K562 (cell line): ENCODE measurements at regions not wholly inside any gene's neighbourhood (a gene's known extent, or its start where the extent isn't known, plus 50 kb on each side); places are given as distances from the start of the nearest gene placed in this dataset.

Source experiments
- ATAC-seq: fragments of 200-7000 bp; cut with Tn5 transposase; 3 replicates; pipeline ENCODE4 v1.9.1; 2020; ENCODE audit warnings: moderate library complexity
- BruUV-seq: library from RNA; stranded (reverse); fragments of 400-500 nt; replicated peaks from 2 replicates; lab custom pipeline; 2021; lab: Mats Ljungman, UMichigan
- CTCF ChIA-PET: fragments of 300-600 bp; formaldehyde crosslinking; extraction: SDS; loops from one replicate; lab custom pipeline; 2021; ENCODE audit warnings: low intra/inter-chr PET ratio; lab: Yijun Ruan, JAX
- POLR2A ChIA-PET: fragments of 300-600, 350-650 bp; sonication (Branson Sonifier 250); formaldehyde crosslinking; extraction: SDS; loops from one replicate; lab custom pipeline; 2021; ENCODE audit warnings: antibody characterized with exemption, inconsistent platforms; lab: Yijun Ruan, JAX
- DNase-seq, 4 experiments: peaks; one replicate each; pipeline versions ENCODE4 v3.0.0 to v3.0.0-alpha.2; 2011 to 2018; ENCODE audit warnings: low spot score in 3 of 4, mixed read lengths in 3 of 4; ENCODE audit errors: extremely low read depth in 1 of 4
- FAIRE-seq: peaks from 2 replicates; lab custom pipeline; 2011; peaks lifted over from hg19 to GRCh38; lab: Jason Lieb, UNC
- H2AFZ ChIP-seq: 2 replicates; pipeline ENCODE4 v1.6.0; 2011; ENCODE audit warnings: low read depth, low read length, control low read depth, inconsistent platforms
- H3K27ac ChIP-seq: fragments of 200-600 bp; 3 replicates; pipeline ENCODE4 v1.8.0; 2011; ENCODE audit warnings: low read depth, mild to moderate bottlenecking, control low read depth, inconsistent platforms, low read length, moderate library complexity, mixed read lengths; ENCODE audit errors: extremely low read depth
- H3K27me3 ChIP-seq, 2 experiments: fragments of 300-600 bp in 1 of 2; 2 replicates in 1 of 2; 3 replicates in 1 of 2; pipeline versions ENCODE4 v1.6.0 to v1.8.0; 2011; ENCODE audit warnings: inconsistent platforms in 2 of 2, low read length in 2 of 2, mild to moderate bottlenecking in 1 of 2, mixed read lengths in 1 of 2, moderate library complexity in 1 of 2; ENCODE audit not compliant: control insufficient read depth in 2 of 2, insufficient read depth in 2 of 2
- H3K36me3 ChIP-seq: fragments of 300-600 bp; 3 replicates; pipeline ENCODE4 v1.8.0; 2011; ENCODE audit warnings: mild to moderate bottlenecking, low read length, inconsistent platforms; ENCODE audit not compliant: control insufficient read depth, insufficient read depth
- H3K4me1 ChIP-seq, 2 experiments: fragments of 200-600 bp in 1 of 2; replicated peaks in 1 of 2; 2 replicates in 1 of 2; 3 replicates in 1 of 2; pipeline versions ENCODE4 v1.5.1 to v1.8.0; 2011; ENCODE audit warnings: inconsistent platforms in 2 of 2, low read length in 2 of 2, mild to moderate bottlenecking in 1 of 2, mixed read lengths in 1 of 2, moderate library complexity in 1 of 2; ENCODE audit not compliant: control insufficient read depth in 2 of 2, insufficient read depth in 2 of 2
- H3K4me2 ChIP-seq: 2 replicates; pipeline ENCODE4 v1.6.1; 2011; ENCODE audit warnings: low read length, control low read depth, inconsistent platforms, mixed read lengths; ENCODE audit not compliant: insufficient read depth
- H3K4me3 ChIP-seq: fragments of 200-600 bp; sonication (generic), shearing (Covaris generic); 2 replicates; pipeline ENCODE4 v1.5.1; 2016; ENCODE audit warnings: control low read depth, inconsistent platforms
- H3K79me2 ChIP-seq: fragments of 200-600 bp; 3 replicates; pipeline ENCODE4 v1.8.0; 2011; ENCODE audit warnings: low read length, inconsistent platforms; ENCODE audit not compliant: control insufficient read depth, insufficient read depth
- H3K9ac ChIP-seq, 2 experiments: 2 replicates each; pipeline versions ENCODE4 v1.6.0 to v1.6.1; 2011; ENCODE audit warnings: low read depth in 2 of 2, low read length in 2 of 2, control low read depth in 1 of 2, inconsistent platforms in 1 of 2, mild to moderate bottlenecking in 1 of 2, mixed read lengths in 1 of 2; ENCODE audit not compliant: insufficient read depth in 1 of 2
- H3K9me1 ChIP-seq: one replicate; pipeline ENCODE4 v1.6.0; 2011; ENCODE audit warnings: inconsistent platforms, mild to moderate bottlenecking, low read length, moderate library complexity; ENCODE audit not compliant: control insufficient read depth, insufficient read depth
- H3K9me3 ChIP-seq: replicated peaks from 2 replicates; pipeline ENCODE4 v1.5.1; 2011; ENCODE audit warnings: low read depth, low read length, inconsistent platforms; ENCODE audit not compliant: control insufficient read depth, insufficient read depth
- H4K20me1 ChIP-seq: replicated peaks from 2 replicates; pipeline ENCODE4 v1.6.1; 2011; ENCODE audit warnings: low read length, inconsistent platforms, mixed read lengths; ENCODE audit not compliant: control insufficient read depth, insufficient read depth
- C11orf30 ChIP-seq: fragments of 450-650 bp; IDR thresholded peaks from 2 replicates; pipeline ENCODE4 v1.6.1; 2016; ENCODE audit warnings: low read depth, mild to moderate bottlenecking
- CEBPG ChIP-seq, 3 experiments: fragments of 200-800 bp in 1 of 3; sonication (Bioruptor generic) in 1 of 3; sonication (generic) in 1 of 3; formaldehyde crosslinking in 1 of 3; IDR thresholded peaks in 2 of 3; conservative IDR thresholded peaks in 1 of 3; 2 replicates each; pipeline versions ENCODE4 v1.6.1 to v1.8.0; 2016 to 2022; ENCODE audit warnings: missing compliant biosample characterization in 2 of 3, missing genetic modification characterization in 2 of 3, mild to moderate bottlenecking in 1 of 3, missing genetic modification reagents in 1 of 3
- EP300 ChIP-seq: IDR thresholded peaks from 2 replicates; pipeline ENCODE4 v1.6.1; 2012; ENCODE audit warnings: low read length, improper control_type of control experiment
- EP400 ChIP-seq: fragments of 450-650 bp; IDR thresholded peaks from 2 replicates; pipeline ENCODE4 v1.6.1; 2017; ENCODE audit warnings: antibody characterized with exemption, mild to moderate bottlenecking, moderate library complexity
- FOXJ2 ChIP-seq: fragments of 200-800 bp; sonication (Bioruptor generic); IDR thresholded peaks from 2 replicates; pipeline ENCODE4 v1.6.1; 2016; ENCODE audit warnings: missing genetic modification characterization, missing compliant biosample characterization
- ID3 ChIP-seq, 2 experiments: fragments of 250-450 bp in 1 of 2; fragments of 450-650 bp in 1 of 2; sonication (Bioruptor Pico) in 1 of 2; IDR thresholded peaks; 2 replicates each; pipeline versions ENCODE4 v1.6.1 to v1.8.0; 2016 to 2021; ENCODE audit warnings: mild to moderate bottlenecking in 2 of 2, moderate library complexity in 2 of 2, missing compliant biosample characterization in 1 of 2, missing genetic modification characterization in 1 of 2
- KDM2B ChIP-seq: fragments of 250-450 bp; sonication (Bioruptor Pico); IDR thresholded peaks from 2 replicates; pipeline ENCODE4 v1.8.0; 2021; ENCODE audit warnings: mild to moderate bottlenecking, moderate library complexity
- KLF10 ChIP-seq: fragments of 250-450 bp; sonication (Bioruptor Pico); IDR thresholded peaks from 2 replicates; pipeline ENCODE4 v1.6.1; 2021; ENCODE audit warnings: matching md5 sums
- KLF16 ChIP-seq: IDR thresholded peaks from 2 replicates; pipeline ENCODE4 v1.6.1; 2016; ENCODE audit warnings: antibody characterized with exemption
- MCM2 ChIP-seq: fragments of 450-650 bp; IDR thresholded peaks from 2 replicates; pipeline ENCODE4 v1.6.1; 2017; ENCODE audit warnings: low read depth, mild to moderate bottlenecking
- MEF2D ChIP-seq: conservative IDR thresholded peaks from 2 replicates; pipeline ENCODE4 v1.6.1; 2016; ENCODE audit warnings: low read depth, missing genetic modification characterization, missing compliant biosample characterization
- NFYB ChIP-seq: IDR thresholded peaks from 2 replicates; pipeline ENCODE4 v1.6.1; 2011; ENCODE audit warnings: mild to moderate bottlenecking, moderate library complexity; ENCODE audit not compliant: insufficient read length; ENCODE audit errors: extremely low read depth
- SAFB2 ChIP-seq: fragments of 200-400 bp; formaldehyde crosslinking; IDR thresholded peaks from 2 replicates; pipeline ENCODE4 v1.6.1; 2018; ENCODE audit warnings: borderline replicate concordance, low read length, low read depth, moderate library complexity; ENCODE audit not compliant: severe bottlenecking
- ZBTB1 ChIP-seq: sonication (generic); formaldehyde crosslinking; IDR thresholded peaks from 2 replicates; pipeline ENCODE4 v1.8.1; 2023; ENCODE audit warnings: missing genetic modification reagents, low read depth, mild to moderate bottlenecking, borderline replicate concordance
- ZNF165 ChIP-seq: fragments of 250-450 bp; sonication (Bioruptor Pico); IDR thresholded peaks from 2 replicates; pipeline ENCODE4 v1.4.0; 2020; ENCODE audit warnings: borderline replicate concordance
- ZNF586 ChIP-seq: fragments of 450-650 bp; formaldehyde crosslinking; conservative IDR thresholded peaks from 2 replicates; pipeline ENCODE4 v1.4.0; 2020; ENCODE audit warnings: mild to moderate bottlenecking, moderate library complexity
- WGBS: fragments of 100-300 bp; shearing (Covaris generic); methylation state at CpG from one replicate; pipeline ENCODE4 v1.1.6; 2016; ENCODE audit warnings: low coverage, mixed read lengths; ENCODE audit not compliant: insufficient coverage; ENCODE audit errors: missing lambda C conversion rate; 5-methylcytosine and 5-hydroxymethylcytosine counted together
- in situ Hi-C: fragments of 300-500 bp; cut with MboI; formaldehyde crosslinking; loops from 4 replicates; pipeline ENCODE4 v1.15.0; 2018; ENCODE audit warnings: inconsistent platforms, mixed read lengths
- intact Hi-C: fragments of 100-400 bp; cut with micrococcal nuclease; formaldehyde crosslinking; loops from 2 replicates; pipeline ENCODE4 v1.14.2; 2022
- TF ChIP-seq, protein P1 (sequence below): fragments of 250-450 bp; sonication (Bioruptor Pico); IDR thresholded peaks from 2 replicates; pipeline ENCODE4 v1.5.0; 2021; ENCODE audit warnings: mild to moderate bottlenecking, moderate library complexity
- TF ChIP-seq, protein P2 (sequence below), 3 experiments: IDR thresholded peaks in 2 of 3; conservative IDR thresholded peaks in 1 of 3; 2 replicates each; pipeline ENCODE4 v1.5.1; 2011 to 2012; ENCODE audit warnings: low read length in 3 of 3, mild to moderate bottlenecking in 3 of 3, control low read depth in 2 of 3, improper control_type of control experiment in 1 of 3, inconsistent platforms in 1 of 3, low read depth in 1 of 3, mixed read lengths in 1 of 3, moderate library complexity in 1 of 3; ENCODE audit not compliant: insufficient read depth in 2 of 3

- Histone ChIP-seq H3K27me3 (no peaks in the 10 kb centered on the region), H3K27ac (no peak overlapping the region), H3K36me3 (no peaks in the 10 kb centered on the region), H3K4me1 (peaks cover 11 to 34% of the 10 kb centered on the region in 2 experiments), H4K20me1 (no peaks in the 10 kb centered on the region), H2AFZ (no peak overlapping the region), H3K9me1 (no peaks in the 10 kb centered on the region), H3K9ac (no peak overlapping the region), H3K4me3 (no peak overlapping the region), H3K79me2 (no peaks in the 10 kb centered on the region), H3K4me2 (no peak overlapping the region), H3K9me3 (no peaks in the 10 kb centered on the region)
- no peak for FAIRE-seq
- in situ Hi-C loops (no loop called here), intact Hi-C loops (no loop called here)
- ATAC-seq, result no peak
- TF ChIP-seq SAFB2 (no peak), MEF2D (tag) (no peak), NFYB (no peak), KLF10 (CRISPR knock-in tag) (no peak), KDM2B (no peak), KLF16 (no peak), ZNF586 (no peak), EP400 (no peak), CEBPG (CRISPR knock-in tag; IDR thresholded peaks at IDR 0.05) (no peak), CEBPG (tag; conservative IDR thresholded peaks at IDR 0.05 in 1 of 2, IDR thresholded peaks at IDR 0.05 in 1 of 2) (no peak), ZBTB1 (CRISPR knock-in tag) (no peak), C11orf30 (no peak), ZNF165 (CRISPR knock-in tag) (no peak), MCM2 (no peak), FOXJ2 (no peak), EP300 (no peak), ID3 (CRISPR knock-in tag; IDR thresholded peaks at IDR 0.05) (no peak), ID3 (tag; IDR thresholded peaks at IDR 0.05) (no peak)
- TF ChIP-seq, protein P1, sequence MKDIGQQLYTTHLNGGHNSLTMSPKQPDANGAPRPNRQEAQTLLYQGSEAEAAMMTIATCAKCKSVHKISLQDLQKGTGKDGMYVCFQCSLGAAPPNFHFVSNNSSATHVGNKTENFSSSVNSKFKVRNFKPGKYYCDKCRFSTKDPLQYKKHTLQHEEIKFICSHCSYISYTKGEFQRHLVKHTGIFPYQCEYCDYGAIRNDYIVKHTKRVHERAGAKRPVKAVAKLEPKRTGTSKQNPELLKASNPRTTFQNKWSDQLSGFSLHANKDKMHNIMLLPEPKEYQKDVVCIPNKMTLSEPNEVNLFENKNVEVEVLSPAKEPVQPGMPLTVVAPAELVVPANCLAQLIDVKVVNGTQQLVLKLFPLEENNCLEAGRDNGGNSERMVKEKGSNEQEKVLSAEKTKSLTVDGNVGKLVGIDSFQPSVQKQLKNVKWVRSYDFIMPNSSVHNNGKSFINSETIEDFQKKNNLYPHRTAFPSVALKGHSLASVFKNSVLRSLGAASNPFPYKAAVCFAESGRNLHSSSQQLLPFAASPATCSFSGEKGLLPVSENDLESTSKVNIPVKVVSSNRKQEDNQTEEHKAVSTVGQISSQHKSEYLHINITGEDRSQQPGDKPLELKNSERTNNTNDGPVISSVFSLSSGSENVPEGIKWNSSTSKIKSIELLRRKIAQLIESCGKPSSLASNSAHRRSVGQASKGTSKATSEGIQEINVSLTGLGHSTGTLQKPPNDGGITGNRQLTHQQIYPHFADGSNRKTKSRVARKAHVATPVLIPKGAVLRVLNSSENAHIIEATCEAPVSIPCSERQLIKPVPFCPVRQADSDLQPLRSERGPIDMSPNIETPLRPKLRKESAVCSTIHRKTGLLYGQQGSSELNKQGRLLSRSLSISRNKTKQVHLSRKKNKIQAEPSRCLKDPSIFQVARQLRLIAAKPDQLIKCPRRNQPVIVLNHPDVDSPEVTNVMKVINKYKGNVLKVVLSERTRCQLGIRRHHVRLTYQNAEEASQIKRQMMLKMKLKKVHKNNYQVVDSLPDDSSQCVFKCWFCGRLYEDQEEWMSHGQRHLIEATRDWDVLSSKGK, result no peak
- TF ChIP-seq, protein P2, sequence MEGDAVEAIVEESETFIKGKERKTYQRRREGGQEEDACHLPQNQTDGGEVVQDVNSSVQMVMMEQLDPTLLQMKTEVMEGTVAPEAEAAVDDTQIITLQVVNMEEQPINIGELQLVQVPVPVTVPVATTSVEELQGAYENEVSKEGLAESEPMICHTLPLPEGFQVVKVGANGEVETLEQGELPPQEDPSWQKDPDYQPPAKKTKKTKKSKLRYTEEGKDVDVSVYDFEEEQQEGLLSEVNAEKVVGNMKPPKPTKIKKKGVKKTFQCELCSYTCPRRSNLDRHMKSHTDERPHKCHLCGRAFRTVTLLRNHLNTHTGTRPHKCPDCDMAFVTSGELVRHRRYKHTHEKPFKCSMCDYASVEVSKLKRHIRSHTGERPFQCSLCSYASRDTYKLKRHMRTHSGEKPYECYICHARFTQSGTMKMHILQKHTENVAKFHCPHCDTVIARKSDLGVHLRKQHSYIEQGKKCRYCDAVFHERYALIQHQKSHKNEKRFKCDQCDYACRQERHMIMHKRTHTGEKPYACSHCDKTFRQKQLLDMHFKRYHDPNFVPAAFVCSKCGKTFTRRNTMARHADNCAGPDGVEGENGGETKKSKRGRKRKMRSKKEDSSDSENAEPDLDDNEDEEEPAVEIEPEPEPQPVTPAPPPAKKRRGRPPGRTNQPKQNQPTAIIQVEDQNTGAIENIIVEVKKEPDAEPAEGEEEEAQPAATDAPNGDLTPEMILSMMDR (IDR thresholded peaks at IDR 0.05 in 2 of 3, conservative IDR thresholded peaks at IDR 0.05 in 1 of 3; ENCODE audit: insufficient read depth in 2 of 3, low read depth in 1 of 3, low read length in 3 of 3), result no peak
- DNase-seq, result no peak
- POLR2A ChIA-PET, result interaction anchor here (0.6 to 1.3 kb wide), 5 partner anchors 12 to 809 kb away, joined by 3 to 6 read pairs (median 4); no protein-coding TSS in a partner anchor
- 75% methylated on average over 11 of the region's 11 CpGs for WGBS
- CTCF ChIA-PET, result no interaction called here
- no TSS peak for BruUV-seq
Observed at GRCh38 chr1:234530672-234531071, 51.7 kb upstream of the TARBP1 start.
